Prostate gland (tissue), 2 donors: ENCODE measurements at regions not wholly inside any gene's neighbourhood (a gene's known extent, or its start where the extent isn't known, plus 50 kb on each side); places are given as distances from the start of the nearest gene placed in this dataset.

ENCODE experiments used
- CTCF ChIP-seq, 4 experiments: fragments of 200-600 bp in 2 of 4; fragments of 450-650 bp in 2 of 4; sonication (generic) in 2 of 4; IDR thresholded peaks; 1 replicate in 3 of 4; 2 replicates in 1 of 4; pipeline ENCODE4 v1.5.1; 2016 to 2019; ENCODE audit warnings: antibody characterized with exemption in 4 of 4, mild to moderate bottlenecking in 2 of 4, moderate library complexity in 2 of 4
- POLR2A ChIP-seq: fragments of 450-650 bp; IDR thresholded peaks from one replicate; pipeline ENCODE4 v1.6.1; 2016; ENCODE audit warnings: antibody characterized with exemption, mild to moderate bottlenecking
- POLR2AphosphoS5 ChIP-seq: sonication (generic); formaldehyde crosslinking; IDR thresholded peaks from one replicate; pipeline ENCODE4 v1.6.1; 2017; ENCODE audit warnings: antibody characterized with exemption

- no peak for TF ChIP-seq CTCF (IDR thresholded peaks at IDR 0.05)
- no peak for TF ChIP-seq POLR2A
- TF ChIP-seq POLR2AphosphoS5 = no peak
Observed at GRCh38 chr11:90855531-90855930, 632.7 kb upstream of the CHORDC1 start.
